ENCODE measurements at regions not wholly inside any gene's neighbourhood (a gene's known extent, or its start where the extent isn't known, plus 50 kb on each side); places are given as distances from the start of the nearest gene placed in this dataset.

GRCh38 chrX:110944311-110944750 lies 148.7 kb upstream of the CHRDL1 start:
- TF ChIP-seq CTCF (conservative IDR thresholded peaks at IDR 0.05) = no peak
- TF ChIP-seq EZH2 (IDR thresholded peaks at IDR 0.05; ENCODE audit: low read depth) = no peak

All from PC-9 (cell line).